Stomach (tissue), 8 donors: ENCODE measurements at regions not wholly inside any gene's neighbourhood (a gene's known extent, or its start where the extent isn't known, plus 50 kb on each side); places are given as distances from the start of the nearest gene placed in this dataset.

Experiments
- DNase-seq, 2 donors: peaks; one replicate each; pipeline versions ENCODE4 v3.0.0 to v3.0.0-alpha.2; 2013 to 2019
- H3K27ac ChIP-seq, 5 donors: fragments of 200-600 bp in 4 of 5; sonication (generic) in 4 of 5; one replicate each; pipeline ENCODE4 v1.5.1; 2013 to 2019; ENCODE audit warnings: mild to moderate bottlenecking in 1 of 5, moderate library complexity in 1 of 5
- H3K27me3 ChIP-seq, 3 donors: fragments of 200-600 bp; sonication (generic); one replicate each; pipeline ENCODE4 v1.5.1; 2017 to 2019; ENCODE audit warnings: mixed run types in 1 of 3
- H3K36me3 ChIP-seq, 4 donors: fragments of 200-600 bp; sonication (generic); 1 replicate in 3 of 4; 2 replicates in 1 of 4; pipeline ENCODE4 v1.5.1; 2016 to 2019
- H3K4me1 ChIP-seq, 4 donors: fragments of 200-600 bp; sonication (generic); one replicate each; pipeline ENCODE4 v1.5.1; 2016 to 2019
- H3K4me3 ChIP-seq, 4 donors: fragments of 200-600 bp; sonication (generic) in 3 of 4; one replicate each; pipeline ENCODE4 v1.5.1; 2016 to 2019; ENCODE audit warnings: mild to moderate bottlenecking in 1 of 4
- H3K9me3 ChIP-seq, 4 donors: fragments of 200-600 bp; sonication (generic); one replicate each; pipeline ENCODE4 v1.5.1; 2016 to 2019
- CTCF ChIP-seq, 7 experiments: fragments of 450-650 bp in 4 of 7; fragments of 200-600 bp in 3 of 7; sonication (generic) in 3 of 7; IDR thresholded peaks; one replicate each; pipeline ENCODE4 v1.5.1; 2016 to 2019; ENCODE audit warnings: antibody characterized with exemption in 7 of 7, control low read depth in 2 of 7, mild to moderate bottlenecking in 1 of 7
- EP300 ChIP-seq: sonication (generic); formaldehyde crosslinking; IDR thresholded peaks from one replicate; pipeline ENCODE4 v1.6.1; 2017; ENCODE audit warnings: antibody characterized with exemption
- POLR2A ChIP-seq, 4 donors: fragments of 450-650 bp; IDR thresholded peaks; one replicate each; pipeline ENCODE4 v1.6.1; 2016; ENCODE audit warnings: antibody characterized with exemption in 4 of 4, control low read depth in 2 of 4, mild to moderate bottlenecking in 1 of 4, moderate library complexity in 1 of 4
- POLR2AphosphoS5 ChIP-seq, 3 donors: sonication (generic); formaldehyde crosslinking; IDR thresholded peaks; one replicate each; pipeline ENCODE4 v1.6.1; 2016; ENCODE audit warnings: antibody characterized with exemption in 3 of 3
- WGBS, 5 donors: extraction: QIAGEN DNeasy Blood & Tissue Kit in 3 of 5; methylation state at CpG; one replicate each; pipeline versions ENCODE4 v1.1.5 to v1.1.7; 2013 to 2018; 5-methylcytosine and 5-hydroxymethylcytosine counted together
- intact Hi-C: fragments of 100-400 bp; cut with DNase I; formaldehyde crosslinking; loops from one replicate; pipeline ENCODE4 v1.15.1; 2023; ENCODE audit warnings: low total_unique reads
- donor health status: healthy with polysubstance abuse.
- donor health status: Bipolar disorder and iron deficiency.
- donor health status: healthy.

- TF ChIP-seq POLR2A (IDR thresholded peaks at IDR 0.05) (no peak), EP300 (no peak), POLR2AphosphoS5 (IDR thresholded peaks at IDR 0.05) (no peak), CTCF (IDR thresholded peaks at IDR 0.05) (no peak)
- Histone ChIP-seq H3K4me1 (no peaks in the 10 kb centered on the region), H3K27me3 (no peaks in the 10 kb centered on the region), H3K27ac (no peak overlapping the region), H3K9me3 (no peaks in the 10 kb centered on the region), H3K4me3 (no peak overlapping the region), H3K36me3 (no peaks in the 10 kb centered on the region)
- intact Hi-C loops, result no loop called here
- 87 to 97% (median 94%) methylated on average over 3 of the region's 3 CpGs for WGBS, 5 donors
- no peak for DNase-seq
These were observed 56.2 kb upstream of the ETV1 start for GRCh38 chr7:14045651-14046050.

GRCh38 chr7:14040528-14040927 lies 51.1 kb upstream of the ETV1 start:
- H3K27me3 ChIP-seq, result no peaks in the 10 kb centered on the region
- H3K36me3 ChIP-seq, result no peaks in the 10 kb centered on the region
- no peaks in the 10 kb centered on the region for H3K4me1 ChIP-seq
- no peak for DNase-seq
- no peak overlapping the region for H3K4me3 ChIP-seq
- H3K9me3 ChIP-seq, result no peaks in the 10 kb centered on the region
- no peak overlapping the region for H3K27ac ChIP-seq
- TF ChIP-seq POLR2AphosphoS5 (IDR thresholded peaks at IDR 0.05) (no peak), EP300 (no peak), POLR2A (IDR thresholded peaks at IDR 0.05) (no peak), CTCF (IDR thresholded peaks at IDR 0.05) (no peak)
- intact Hi-C loops, result no loop called here
- 90 to 97% (median 95%) methylated on average over 5 of the region's 5 CpGs for WGBS, 5 donors
